Uterus (tissue), 2 donors: ENCODE measurements at regions not wholly inside any gene's neighbourhood (a gene's known extent, or its start where the extent isn't known, plus 50 kb on each side); places are given as distances from the start of the nearest gene placed in this dataset.

ENCODE experiments used
- CTCF ChIP-seq, 4 experiments: fragments of 200-600 bp in 2 of 4; fragments of 450-650 bp in 2 of 4; sonication (generic) in 2 of 4; IDR thresholded peaks; one replicate each; pipeline ENCODE4 v1.5.1; 2016 to 2019; ENCODE audit warnings: antibody characterized with exemption in 4 of 4, mild to moderate bottlenecking in 2 of 4, moderate library complexity in 1 of 4
- POLR2A ChIP-seq, 2 donors: fragments of 450-650 bp; IDR thresholded peaks; one replicate each; pipeline ENCODE4 v1.6.1; 2016; ENCODE audit warnings: antibody characterized with exemption in 2 of 2, mild to moderate bottlenecking in 1 of 2, moderate library complexity in 1 of 2

- TF ChIP-seq CTCF (IDR thresholded peaks at IDR 0.05) (no peak), POLR2A (IDR thresholded peaks at IDR 0.05) (no peak)
These were observed 734.9 kb upstream of the USP15 start for GRCh38 chr12:61525331-61525730.
